ENCODE measurements at regions not wholly inside any gene's neighbourhood (a gene's known extent, or its start where the extent isn't known, plus 50 kb on each side); places are given as distances from the start of the nearest gene placed in this dataset.

GRCh38 chr6:14734416-14735340, 511.2 kb upstream of the JARID2 start:
- no peaks in the 10 kb centered on the region for H3K27me3 ChIP-seq
- no peaks in the 10 kb centered on the region for H3K36me3 ChIP-seq
- H3K4me3 ChIP-seq: no peak overlapping the region
- intact Hi-C loops (cut with DNase I): no loop called here
- no peak for DNase-seq
- no peaks in the 10 kb centered on the region for H3K4me1 ChIP-seq (ENCODE audit: insufficient read depth)
- WGBS, 3 donors: 36 to 51% (median 44%) methylated on average over 5 of the region's 5 CpGs
- H3K27ac ChIP-seq: no peak overlapping the region
- no peak for TF ChIP-seq CTCF (IDR thresholded peaks at IDR 0.05)
- no peak for TF ChIP-seq POLR2A (IDR thresholded peaks at IDR 0.05)
- TF ChIP-seq EP300 (IDR thresholded peaks at IDR 0.05): no peak
- H3K9me3 ChIP-seq: no peaks in the 10 kb centered on the region

GRCh38 chr6:14735956-14736486, 509.8 kb upstream of the JARID2 start:
- H3K27ac ChIP-seq: no peak overlapping the region
- TF ChIP-seq CTCF (IDR thresholded peaks at IDR 0.05) (no peak), POLR2A (IDR thresholded peaks at IDR 0.05) (no peak), EP300 (IDR thresholded peaks at IDR 0.05) (no peak)
- intact Hi-C loops (cut with DNase I): no loop called here
- H3K9me3 ChIP-seq: no peaks in the 10 kb centered on the region
- DNase-seq: no peak
- WGBS, 3 donors: 96 to 100% (median 98%) methylated on average over 1 of the region's 1 CpG
- H3K4me3 ChIP-seq: no peak overlapping the region
- no peaks in the 10 kb centered on the region for H3K4me1 ChIP-seq (ENCODE audit: insufficient read depth)
- H3K27me3 ChIP-seq: no peaks in the 10 kb centered on the region
- H3K36me3 ChIP-seq: no peaks in the 10 kb centered on the region

GRCh38 chr6:14736554-14736953, 509.3 kb upstream of the JARID2 start:
- TF ChIP-seq CTCF (IDR thresholded peaks at IDR 0.05): no peak
- no peak for TF ChIP-seq POLR2A (IDR thresholded peaks at IDR 0.05)
- TF ChIP-seq EP300 (IDR thresholded peaks at IDR 0.05): no peak
- intact Hi-C loops (cut with DNase I): no loop called here
- no peak for DNase-seq
- H3K27me3 ChIP-seq: no peaks in the 10 kb centered on the region
- H3K36me3 ChIP-seq: no peaks in the 10 kb centered on the region
- no peak overlapping the region for H3K4me3 ChIP-seq
- H3K9me3 ChIP-seq: no peaks in the 10 kb centered on the region
- no peaks in the 10 kb centered on the region for H3K4me1 ChIP-seq (ENCODE audit: insufficient read depth)
- 77 to 90% (median 87%) methylated on average over 2 of the region's 2 CpGs for WGBS, 3 donors
- no peak overlapping the region for H3K27ac ChIP-seq

GRCh38 chr6:14738497-14738896, 507.4 kb upstream of the JARID2 start:
- intact Hi-C loops (cut with DNase I): no loop called here
- Histone ChIP-seq H3K27me3 (no peaks in the 10 kb centered on the region), H3K9me3 (no peaks in the 10 kb centered on the region), H3K36me3 (no peaks in the 10 kb centered on the region), H3K4me1 (ENCODE audit: insufficient read depth) (no peaks in the 10 kb centered on the region), H3K4me3 (no peak overlapping the region), H3K27ac (no peak overlapping the region)
- DNase-seq: no peak
- no peak for TF ChIP-seq EP300 (IDR thresholded peaks at IDR 0.05)
- no peak for TF ChIP-seq POLR2A (IDR thresholded peaks at IDR 0.05)
- no peak for TF ChIP-seq CTCF (IDR thresholded peaks at IDR 0.05)
- 97 to 98% (median 98%) methylated on average over 2 of the region's 2 CpGs for WGBS, 3 donors
